ENCODE measurements at regions not wholly inside any gene's neighbourhood (a gene's known extent, or its start where the extent isn't known, plus 50 kb on each side); places are given as distances from the start of the nearest gene placed in this dataset.

- TF ChIP-seq CTCF (conservative IDR thresholded peaks at IDR 0.05; ENCODE audit: low read length): no peak
- TF ChIP-seq EZH2phosphoT487 (IDR thresholded peaks at IDR 0.05; ENCODE audit: borderline replicate concordance, low read depth, low read length): no peak
These were observed 96.2 kb upstream of the DLX2 start for GRCh38 chr2:172198908-172199307.
